GM12891 (cell line): ENCODE measurements at regions not wholly inside any gene's neighbourhood (a gene's known extent, or its start where the extent isn't known, plus 50 kb on each side); places are given as distances from the start of the nearest gene placed in this dataset.
"Not testable (repeated sequence)": the region's sequence is repeated elsewhere in the genome, so short reads cannot be mapped to it uniquely, and the experiment has no call there.

Source experiments
- POLR2A ChIP-seq: IDR thresholded peaks from 2 replicates; pipeline ENCODE4 v1.6.1; 2011; ENCODE audit warnings: low read depth, low read length, control low read depth
- POLR2AphosphoS5 ChIP-seq: IDR thresholded peaks from 2 replicates; pipeline ENCODE4 v1.6.1; 2011; ENCODE audit warnings: low read depth, low read length, control low read depth
- SPI1 ChIP-seq: IDR thresholded peaks from 2 replicates; pipeline ENCODE4 v1.6.1; 2011; ENCODE audit warnings: low read depth, low read length, control low read depth

DNA sequence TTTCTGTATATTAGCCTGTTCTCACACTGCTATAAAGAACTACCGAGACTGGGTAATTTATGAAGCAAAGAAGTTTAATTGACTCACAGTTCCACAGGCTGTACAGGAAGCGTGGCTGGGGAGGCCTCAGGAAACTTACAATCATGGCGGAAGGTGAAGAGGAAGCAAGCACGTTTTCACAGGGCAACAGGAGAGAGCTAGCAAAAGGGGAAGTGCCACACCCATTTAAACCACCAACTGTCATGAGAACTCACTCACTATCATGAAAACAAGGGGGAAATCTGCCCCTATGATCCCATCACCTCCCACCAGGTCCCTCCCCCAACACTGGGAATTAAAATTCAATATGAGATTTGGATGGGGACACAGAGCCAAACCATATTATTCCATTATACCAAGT is 358.6 kb downstream of the OTUD1 start:
- TF ChIP-seq POLR2AphosphoS5, POLR2A: not testable (repeated sequence)
- TF ChIP-seq SPI1 = peak; percentile 63
